ENCODE measurements at regions not wholly inside any gene's neighbourhood (a gene's known extent, or its start where the extent isn't known, plus 50 kb on each side); places are given as distances from the start of the nearest gene placed in this dataset.
A peak's percentile ranks its signal among the peaks of the same experiment; 100 is the strongest.

GRCh38 chr22:22745225-22746060 lies 101.0 kb downstream of the GGTLC2 start:
- Histone ChIP-seq H3K36me3 (no peaks in the 10 kb centered on the region), H3K27me3 (ENCODE audit: low read depth) (peaks cover 60% of the 10 kb centered on the region), H3K4me1 (no peaks in the 10 kb centered on the region), H3K9me3 (replicated peaks) (no peaks in the 10 kb centered on the region), H3K4me3 (no peak overlapping the region), H3K27ac (replicated peaks) (no peak overlapping the region)
- intact Hi-C loops (cut with micrococcal nuclease), result no loop called here
- TF ChIP-seq, protein P1, sequence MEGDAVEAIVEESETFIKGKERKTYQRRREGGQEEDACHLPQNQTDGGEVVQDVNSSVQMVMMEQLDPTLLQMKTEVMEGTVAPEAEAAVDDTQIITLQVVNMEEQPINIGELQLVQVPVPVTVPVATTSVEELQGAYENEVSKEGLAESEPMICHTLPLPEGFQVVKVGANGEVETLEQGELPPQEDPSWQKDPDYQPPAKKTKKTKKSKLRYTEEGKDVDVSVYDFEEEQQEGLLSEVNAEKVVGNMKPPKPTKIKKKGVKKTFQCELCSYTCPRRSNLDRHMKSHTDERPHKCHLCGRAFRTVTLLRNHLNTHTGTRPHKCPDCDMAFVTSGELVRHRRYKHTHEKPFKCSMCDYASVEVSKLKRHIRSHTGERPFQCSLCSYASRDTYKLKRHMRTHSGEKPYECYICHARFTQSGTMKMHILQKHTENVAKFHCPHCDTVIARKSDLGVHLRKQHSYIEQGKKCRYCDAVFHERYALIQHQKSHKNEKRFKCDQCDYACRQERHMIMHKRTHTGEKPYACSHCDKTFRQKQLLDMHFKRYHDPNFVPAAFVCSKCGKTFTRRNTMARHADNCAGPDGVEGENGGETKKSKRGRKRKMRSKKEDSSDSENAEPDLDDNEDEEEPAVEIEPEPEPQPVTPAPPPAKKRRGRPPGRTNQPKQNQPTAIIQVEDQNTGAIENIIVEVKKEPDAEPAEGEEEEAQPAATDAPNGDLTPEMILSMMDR (IDR thresholded peaks at IDR 0.05; ENCODE audit: borderline replicate concordance), result peak; percentile 53
- no peak for DNase-seq

- intact Hi-C loops (cut with micrococcal nuclease), result no loop called here
- no peaks in the 10 kb centered on the region for H3K4me1 ChIP-seq
- no peaks in the 10 kb centered on the region for H3K9me3 ChIP-seq (replicated peaks)
- H3K27ac ChIP-seq (replicated peaks), result no peak overlapping the region
- no peaks in the 10 kb centered on the region for H3K36me3 ChIP-seq
- no peak for DNase-seq
- peaks cover 51% of the 10 kb centered on the region for H3K27me3 ChIP-seq (ENCODE audit: low read depth)
- H3K4me3 ChIP-seq, result no peak overlapping the region
- TF ChIP-seq, protein P1 (IDR thresholded peaks at IDR 0.05; ENCODE audit: borderline replicate concordance), result no peak
Observed at GRCh38 chr22:22746061-22746962, 101.9 kb downstream of the GGTLC2 start.

DNA sequence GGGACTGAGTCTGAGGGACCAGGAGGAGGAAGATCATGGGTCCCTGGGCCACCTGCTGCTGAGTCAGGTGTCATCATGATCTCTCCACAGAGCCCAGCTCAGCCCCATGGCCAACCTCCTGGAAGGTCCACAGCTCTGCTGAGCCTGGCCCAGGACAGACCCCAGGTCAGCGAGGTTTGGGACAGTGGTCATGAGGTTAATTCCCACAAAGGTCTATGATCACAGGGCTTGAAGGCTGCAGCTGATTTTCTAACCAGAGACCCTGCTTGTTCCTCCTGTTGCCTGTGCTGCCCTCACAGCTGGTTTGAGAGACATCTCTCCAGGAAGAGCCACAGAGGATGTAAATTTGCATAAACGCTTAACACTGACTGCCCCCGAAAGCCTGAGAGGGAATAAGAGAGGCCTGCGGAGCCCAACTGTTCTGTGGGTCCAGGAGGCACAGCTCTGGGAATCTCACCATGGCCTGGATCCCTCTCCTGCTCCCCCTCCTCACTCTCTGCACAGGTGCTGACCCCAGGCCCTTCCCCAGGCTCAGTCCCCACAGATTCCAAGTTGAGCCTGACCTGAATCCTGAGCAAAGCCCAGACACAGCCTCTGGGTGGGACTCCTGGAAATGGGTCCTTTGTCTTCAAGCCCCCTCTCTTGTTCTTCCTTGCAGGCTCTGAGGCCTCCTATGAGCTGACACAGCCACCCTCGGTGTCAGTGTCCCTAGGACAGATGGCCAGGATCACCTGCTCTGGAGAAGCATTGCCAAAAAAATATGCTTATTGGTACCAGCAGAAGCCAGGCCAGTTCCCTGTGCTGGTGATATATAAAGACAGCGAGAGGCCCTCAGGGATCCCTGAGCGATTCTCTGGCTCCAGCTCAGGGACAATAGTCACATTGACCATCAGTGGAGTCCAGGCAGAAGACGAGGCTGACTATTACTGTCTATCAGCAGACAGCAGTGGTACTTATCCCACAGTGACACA lies 102.8 kb downstream of the GGTLC2 start:
- no peaks in the 10 kb centered on the region for H3K36me3 ChIP-seq
- no peaks in the 10 kb centered on the region for H3K9me3 ChIP-seq (replicated peaks)
- no peak overlapping the region for H3K4me3 ChIP-seq
- DNase-seq, result no peak
- intact Hi-C loops (cut with micrococcal nuclease), result no loop called here
- peaks cover 43% of the 10 kb centered on the region for H3K27me3 ChIP-seq (ENCODE audit: low read depth)
- no peaks in the 10 kb centered on the region for H3K4me1 ChIP-seq
- no peak overlapping the region for H3K27ac ChIP-seq (replicated peaks)
- TF ChIP-seq, protein P1 (IDR thresholded peaks at IDR 0.05; ENCODE audit: borderline replicate concordance), result no peak

- DNase-seq, result no peak
- intact Hi-C loops (cut with micrococcal nuclease), result no loop called here
- H3K4me1 ChIP-seq, result no peaks in the 10 kb centered on the region
- TF ChIP-seq, protein P1 (IDR thresholded peaks at IDR 0.05; ENCODE audit: borderline replicate concordance), result peak; percentile 73
- no peak overlapping the region for H3K27ac ChIP-seq (replicated peaks)
- H3K9me3 ChIP-seq (replicated peaks), result no peaks in the 10 kb centered on the region
- H3K4me3 ChIP-seq, result no peak overlapping the region
- H3K27me3 ChIP-seq (ENCODE audit: low read depth), result peaks cover 43% of the 10 kb centered on the region
- no peaks in the 10 kb centered on the region for H3K36me3 ChIP-seq
Observed at GRCh38 chr22:22748297-22748743, 103.9 kb downstream of the GGTLC2 start.

- H3K4me1 ChIP-seq, result no peaks in the 10 kb centered on the region
- intact Hi-C loops (cut with micrococcal nuclease), result no loop called here
- no peaks in the 10 kb centered on the region for H3K36me3 ChIP-seq
- peaks cover 43% of the 10 kb centered on the region for H3K27me3 ChIP-seq (ENCODE audit: low read depth)
- H3K4me3 ChIP-seq, result no peak overlapping the region
- no peaks in the 10 kb centered on the region for H3K9me3 ChIP-seq (replicated peaks)
- no peak overlapping the region for H3K27ac ChIP-seq (replicated peaks)
- TF ChIP-seq, protein P1 (IDR thresholded peaks at IDR 0.05; ENCODE audit: borderline replicate concordance), result no peak
- DNase-seq, result no peak
Observed at GRCh38 chr22:22748756-22749155, 104.3 kb downstream of the GGTLC2 start.

All from left ventricle myocardium inferior (tissue), 1 donor.